GM18909 (cell line): ENCODE measurements at regions not wholly inside any gene's neighbourhood (a gene's known extent, or its start where the extent isn't known, plus 50 kb on each side); places are given as distances from the start of the nearest gene placed in this dataset.
"Not testable (repeated sequence)": the region's sequence is repeated elsewhere in the genome, so short reads cannot be mapped to it uniquely, and the experiment has no call there.

Source experiments
- ATAC-seq: cut with Tn5 transposase; IDR thresholded peaks from one replicate; pipeline ENCODE4 v1.9.1; 2021; ENCODE audit warnings: mild to moderate bottlenecking; ENCODE audit not compliant: unreplicated experiment, poor library complexity

DNA sequence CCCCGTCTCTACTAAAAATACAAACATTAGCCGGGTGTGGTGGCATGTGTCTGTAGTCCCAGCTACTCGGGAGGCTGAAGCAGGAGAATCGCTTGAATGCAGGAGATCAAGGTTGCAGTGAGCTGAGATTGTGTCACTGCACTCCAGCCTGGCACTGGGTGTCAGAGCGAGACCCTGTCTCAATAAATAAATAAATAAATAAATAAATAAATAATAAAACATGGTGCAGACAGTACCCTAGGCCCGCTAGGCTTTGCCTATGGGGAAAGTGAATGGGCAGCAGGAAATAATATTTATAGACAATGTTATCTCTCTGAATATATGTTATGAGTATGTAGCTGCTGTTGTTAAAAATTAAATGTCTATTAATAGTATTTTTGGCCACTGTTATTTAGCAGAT, 130.4 kb downstream of the LARP7 start:
- no peak for ATAC-seq

DNA sequence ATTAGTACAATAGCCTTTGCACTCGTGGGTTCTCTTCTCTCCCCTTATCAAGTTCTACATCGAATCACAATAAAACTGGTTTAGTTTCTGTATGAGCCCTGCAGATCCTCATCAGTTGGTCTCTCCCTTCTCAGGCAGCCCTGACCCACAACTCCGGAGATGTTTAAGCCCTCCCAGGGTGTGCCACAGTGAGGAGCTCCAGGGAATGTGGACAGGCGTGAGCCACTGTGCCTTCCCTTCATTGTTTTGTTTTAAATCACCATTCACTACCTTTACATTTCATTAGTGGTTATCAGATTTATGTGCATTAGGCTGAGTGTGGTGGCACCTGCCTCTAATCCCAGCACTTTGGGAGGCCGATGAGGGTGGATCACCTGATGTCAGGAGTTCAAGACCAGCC, 133.2 kb downstream of the LARP7 start:
- ATAC-seq: no peak

DNA sequence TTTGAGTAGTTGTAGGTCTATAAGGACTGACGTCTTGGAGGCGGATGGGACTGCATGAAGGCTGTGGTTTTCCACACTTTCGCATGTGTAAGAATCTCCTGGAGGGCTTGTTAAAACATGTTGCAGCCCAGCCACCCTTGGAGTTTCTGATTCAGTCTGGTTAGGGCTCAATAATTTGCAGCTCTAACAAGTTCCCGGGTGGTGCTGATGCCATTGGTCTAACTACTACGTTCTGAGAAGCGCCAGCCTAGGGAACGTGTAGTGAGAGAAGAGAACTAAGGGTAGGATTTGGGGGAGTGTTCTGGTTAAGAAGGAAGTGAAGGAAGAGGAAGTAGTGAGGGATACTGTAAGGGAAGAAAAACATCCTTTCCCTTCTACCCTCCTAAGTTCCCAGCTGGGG, 138.9 kb downstream of the LARP7 start:
- ATAC-seq: no peak

DNA sequence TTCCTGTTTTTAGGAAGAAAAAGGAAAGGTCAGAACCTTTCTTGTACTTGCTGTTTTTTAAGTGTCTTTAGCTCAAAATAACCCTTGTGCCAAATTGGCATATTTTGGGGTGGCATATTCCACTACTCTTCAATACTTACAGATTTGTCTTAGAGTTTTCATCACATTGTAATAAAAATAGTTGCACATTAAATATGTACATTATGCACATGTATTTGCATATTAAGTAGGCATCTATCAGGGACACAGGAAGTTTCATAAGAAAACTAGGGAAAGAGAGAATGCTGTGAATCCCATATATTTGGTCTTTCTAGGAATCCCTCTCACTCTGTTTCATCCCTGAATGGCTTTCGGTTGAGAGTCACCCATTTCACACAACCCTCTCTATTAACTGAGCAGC, 139.6 kb downstream of the LARP7 start:
- ATAC-seq: no peak

DNA sequence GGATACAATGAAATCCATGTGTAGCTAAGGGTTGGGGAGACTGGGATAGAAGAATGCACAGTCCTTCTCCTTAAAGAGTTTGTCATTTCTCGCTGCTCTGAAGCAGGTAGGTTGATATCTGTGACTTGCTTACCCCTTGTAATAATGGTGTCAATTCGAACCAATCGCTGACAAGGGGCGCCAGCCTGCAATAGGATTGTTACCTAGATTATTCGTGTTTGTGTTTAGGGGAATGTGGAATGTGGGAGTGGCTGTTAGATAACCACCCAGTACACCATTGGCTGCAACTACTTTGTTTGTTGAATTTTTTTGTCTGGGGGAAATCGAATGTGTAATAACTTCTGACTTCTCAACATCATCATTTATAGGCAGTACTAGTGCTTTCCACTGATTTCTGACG, 141.6 kb downstream of the LARP7 start:
- no peak for ATAC-seq

DNA sequence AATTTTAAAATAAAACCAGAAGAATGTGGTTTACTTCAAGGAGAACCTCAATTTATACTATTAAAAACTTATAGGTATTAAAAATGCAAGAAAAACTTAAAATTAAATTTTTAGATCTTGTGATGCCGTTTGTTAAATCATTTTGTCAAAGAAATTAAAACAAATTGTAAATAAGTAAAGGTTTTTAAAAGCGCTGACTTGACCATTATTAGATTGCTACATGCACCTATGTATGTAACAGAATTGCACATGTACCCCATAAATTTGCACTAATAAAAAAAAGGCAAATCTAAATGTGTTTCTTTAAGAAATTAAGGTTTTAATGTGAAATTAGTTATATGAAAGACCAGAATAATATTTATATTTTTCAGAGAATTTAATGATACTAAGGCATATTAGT, 156.1 kb downstream of the LARP7 start:
- no peak for ATAC-seq

DNA sequence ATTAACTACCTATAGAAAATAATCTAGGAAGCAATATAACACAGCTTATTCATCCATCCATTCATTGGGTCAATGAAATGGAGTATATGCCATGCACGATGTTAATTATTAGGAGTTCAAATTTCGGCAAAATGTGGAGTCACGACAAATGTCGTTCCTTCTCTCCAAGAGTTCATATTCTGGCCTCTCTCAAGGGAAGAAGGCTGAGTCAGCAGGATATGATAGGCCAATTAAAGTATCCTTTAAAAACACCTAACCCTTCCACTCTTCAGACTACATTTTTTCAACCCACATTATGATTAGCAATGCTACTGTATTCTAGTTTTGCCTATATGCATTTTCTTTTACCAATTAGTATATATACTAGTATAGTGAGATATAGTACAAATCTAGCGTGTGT, 163.1 kb downstream of the LARP7 start:
- ATAC-seq: no peak

DNA sequence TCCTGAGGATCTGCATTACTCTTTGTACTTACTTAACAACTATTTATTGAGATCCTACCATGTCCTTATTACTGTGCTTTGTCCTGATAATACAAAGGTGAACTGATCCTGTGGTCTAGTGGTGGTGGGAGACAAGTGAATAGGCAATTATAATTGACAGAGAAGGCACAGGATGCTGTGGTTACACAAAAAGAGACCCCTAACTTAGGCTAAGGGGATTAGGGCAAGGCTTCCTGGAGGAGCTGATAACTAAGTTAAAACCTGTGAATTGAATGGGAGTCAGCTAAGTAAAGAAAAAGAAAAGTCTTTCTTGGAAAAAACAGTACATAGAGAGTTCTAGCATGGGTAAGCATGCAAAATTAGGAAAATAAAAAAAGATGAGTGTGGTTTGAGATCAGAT, 164.4 kb downstream of the LARP7 start:
- no peak for ATAC-seq

DNA sequence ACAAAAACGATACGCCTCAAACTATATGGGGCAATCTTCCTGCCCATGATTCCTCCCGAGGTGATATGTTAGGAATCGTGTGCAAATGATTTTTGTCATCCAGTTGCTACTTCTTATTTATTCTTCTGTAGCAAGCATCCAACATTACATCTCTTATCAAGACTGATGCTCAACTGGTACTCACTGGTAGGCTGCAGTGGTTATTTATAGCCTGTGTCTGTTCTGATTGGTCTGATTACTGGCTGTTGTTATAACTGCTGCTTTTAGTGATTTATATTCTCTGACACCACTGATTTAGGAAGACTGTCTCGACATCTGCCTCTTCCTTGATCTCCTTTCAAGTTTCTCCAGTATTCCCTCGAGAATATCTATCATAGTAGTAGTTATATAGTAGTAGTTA, 165.8 kb downstream of the LARP7 start:
- no peak for ATAC-seq

DNA sequence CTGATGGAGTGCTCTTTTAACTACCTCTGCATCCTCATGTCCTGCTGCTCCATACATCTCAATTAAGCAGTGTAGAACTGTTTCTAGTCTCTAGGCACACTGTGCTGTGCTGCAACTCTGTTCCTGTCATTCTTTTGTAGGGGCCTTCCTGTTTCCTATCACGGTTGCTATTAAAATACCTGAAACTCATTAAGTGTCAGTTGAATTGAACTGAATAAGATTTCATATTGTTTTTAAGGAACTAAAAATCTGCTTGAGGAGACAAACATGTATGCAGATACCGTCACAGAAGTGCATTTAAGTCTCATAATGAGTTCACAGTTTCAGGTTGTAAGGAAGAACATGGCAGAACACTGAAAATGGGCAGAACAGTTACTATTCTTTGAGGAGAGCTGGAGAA, 170.1 kb downstream of the LARP7 start:
- peak; percentile 82 for ATAC-seq

DNA sequence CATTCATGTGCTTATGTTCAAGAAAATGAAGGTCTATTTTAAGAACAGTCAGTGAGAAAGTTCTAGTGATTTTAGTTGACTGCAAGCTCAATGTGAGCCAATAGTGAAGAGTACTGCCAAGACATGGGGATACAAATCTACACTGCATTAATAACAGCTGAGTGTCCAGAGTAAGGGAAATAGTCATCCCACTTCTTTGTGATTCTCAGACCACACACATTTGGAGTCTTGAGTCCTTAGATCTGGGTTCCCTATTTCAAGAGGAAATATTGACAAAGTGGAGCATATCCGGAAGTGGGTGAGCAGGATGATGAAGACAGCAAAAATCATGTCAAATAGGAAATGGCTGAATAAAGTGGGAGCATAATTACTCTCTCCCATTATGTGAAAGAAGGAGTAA, 171.1 kb downstream of the LARP7 start:
- ATAC-seq: no peak

DNA sequence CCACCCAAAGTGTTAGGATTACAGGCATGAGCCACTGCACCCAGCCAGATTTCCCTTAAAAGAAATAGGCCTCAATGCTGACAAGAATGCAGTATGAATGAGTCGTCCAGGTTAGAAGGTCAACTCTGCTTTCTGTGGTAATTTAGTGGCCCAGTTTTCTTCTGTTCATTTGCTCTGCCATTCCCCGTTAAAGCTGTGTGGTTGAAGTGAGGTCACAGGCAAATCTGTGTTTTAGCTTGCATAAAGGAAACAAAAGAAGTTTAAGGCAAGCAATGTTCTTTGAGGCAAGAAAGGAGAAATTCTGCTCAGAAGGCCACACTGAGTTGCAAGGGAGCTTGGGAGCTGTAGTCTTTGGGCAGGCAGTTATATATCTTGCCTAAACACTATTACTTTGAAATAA, 176.8 kb downstream of the LARP7 start:
- peak; percentile 37 for ATAC-seq

DNA sequence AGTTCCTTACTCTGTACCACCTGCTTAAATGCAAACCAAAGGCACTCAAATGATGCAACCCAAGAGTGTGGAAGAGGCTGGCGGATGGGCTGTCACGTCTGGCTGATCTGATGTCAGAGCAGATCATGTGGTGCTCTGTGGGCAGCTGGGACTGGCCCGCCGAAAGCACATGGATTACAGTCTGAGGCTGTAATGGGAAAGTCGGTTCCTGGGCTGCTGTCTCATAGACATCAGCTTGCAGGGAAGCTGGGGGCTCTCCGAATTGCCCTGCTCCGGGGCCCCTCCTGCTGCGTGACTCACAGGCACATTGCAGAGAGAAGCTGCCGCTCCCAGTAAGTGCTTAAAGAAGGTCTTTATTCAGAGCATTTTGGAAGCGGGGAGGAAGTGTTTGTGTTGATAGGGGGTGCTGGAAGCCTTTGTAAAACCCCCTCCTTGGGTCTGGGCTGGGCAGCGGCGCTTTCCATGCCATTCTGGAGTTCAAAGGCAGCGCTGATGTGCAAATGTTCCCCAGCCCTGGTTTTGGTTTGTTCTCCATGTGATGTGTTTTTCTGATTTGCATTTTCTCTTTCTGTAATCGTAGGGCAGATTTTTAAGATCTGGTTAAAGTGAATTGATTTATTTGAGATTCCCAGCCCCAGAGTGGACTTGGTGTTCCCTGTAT, 181.1 kb downstream of the LARP7 start:
- ATAC-seq: peak; percentile 95

DNA sequence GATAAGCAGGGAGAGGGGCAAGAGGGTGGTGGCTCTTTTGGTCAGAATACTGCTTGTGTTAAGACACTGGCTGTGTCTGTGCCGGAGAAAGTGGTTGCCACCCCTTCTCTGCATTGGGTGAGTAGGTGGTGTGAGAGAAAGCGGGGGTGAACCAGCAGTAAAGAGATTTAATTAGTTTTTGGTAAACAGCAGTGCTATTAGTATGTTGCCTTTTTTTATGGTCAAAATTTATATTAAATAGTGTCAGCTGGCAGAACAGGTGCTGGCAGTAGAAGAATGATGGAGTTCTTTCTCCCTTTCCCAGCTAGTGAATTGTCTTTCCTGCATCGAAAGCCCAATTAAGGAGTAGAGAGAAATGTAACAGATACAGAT, 181.6 kb downstream of the LARP7 start:
- peak; percentile 29 for ATAC-seq

DNA sequence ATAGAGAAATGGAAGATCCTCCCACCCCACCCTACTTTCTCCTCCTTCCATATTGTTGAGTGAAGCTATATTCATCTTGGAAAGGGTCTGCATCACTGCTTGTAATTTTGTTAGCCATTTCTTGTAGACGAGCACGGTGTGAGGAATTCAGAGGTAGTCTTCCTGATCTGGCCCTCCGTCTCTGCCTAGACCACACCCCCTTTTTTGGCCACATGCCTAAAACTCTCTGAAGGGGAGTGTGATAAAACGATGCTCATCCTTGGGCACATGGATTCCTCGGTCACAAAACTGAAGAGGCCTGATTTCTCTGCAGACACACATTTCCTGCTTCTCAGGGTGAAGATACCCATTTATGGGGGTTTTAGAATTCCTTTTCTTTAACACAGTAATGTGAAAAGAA, 182.8 kb downstream of the LARP7 start:
- ATAC-seq: no peak

DNA sequence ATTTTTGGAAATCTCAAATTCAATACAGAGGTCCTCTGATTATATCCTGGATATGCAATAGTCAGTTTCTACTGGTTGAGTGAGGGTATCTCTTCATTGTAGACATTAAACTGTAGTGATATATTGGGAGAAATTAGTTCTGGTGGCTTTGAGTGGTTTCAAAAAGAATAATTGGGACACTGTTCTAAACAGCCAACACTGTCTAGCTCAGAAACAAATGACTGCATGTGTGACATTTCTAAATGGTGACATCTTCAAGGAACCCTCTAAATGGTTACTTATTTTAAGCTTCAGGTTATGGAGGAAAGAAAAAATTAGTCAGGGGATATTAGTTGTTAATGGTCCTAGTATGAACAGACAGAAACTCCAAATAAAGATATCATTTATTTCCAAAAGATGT, 186.2 kb downstream of the LARP7 start:
- ATAC-seq: no peak

DNA sequence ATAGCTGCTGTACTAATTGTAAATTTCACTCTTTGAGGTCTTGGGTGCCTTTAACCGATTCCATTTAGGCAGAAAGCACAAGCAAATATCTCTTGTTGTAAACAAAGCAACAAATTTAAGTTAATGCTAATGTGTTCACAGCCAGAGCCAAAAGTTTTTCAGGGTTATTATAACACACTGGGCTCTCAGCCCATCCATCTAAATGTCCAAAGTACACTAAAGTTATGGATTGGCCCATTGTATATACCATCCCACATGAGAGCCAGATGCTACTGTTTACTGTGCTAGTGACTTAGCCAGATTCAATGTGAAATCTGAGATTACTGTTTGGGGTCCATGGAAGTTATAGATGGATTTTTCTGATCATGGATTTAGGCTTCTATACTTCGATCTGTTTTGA, 186.7 kb downstream of the LARP7 start:
- no peak for ATAC-seq

DNA sequence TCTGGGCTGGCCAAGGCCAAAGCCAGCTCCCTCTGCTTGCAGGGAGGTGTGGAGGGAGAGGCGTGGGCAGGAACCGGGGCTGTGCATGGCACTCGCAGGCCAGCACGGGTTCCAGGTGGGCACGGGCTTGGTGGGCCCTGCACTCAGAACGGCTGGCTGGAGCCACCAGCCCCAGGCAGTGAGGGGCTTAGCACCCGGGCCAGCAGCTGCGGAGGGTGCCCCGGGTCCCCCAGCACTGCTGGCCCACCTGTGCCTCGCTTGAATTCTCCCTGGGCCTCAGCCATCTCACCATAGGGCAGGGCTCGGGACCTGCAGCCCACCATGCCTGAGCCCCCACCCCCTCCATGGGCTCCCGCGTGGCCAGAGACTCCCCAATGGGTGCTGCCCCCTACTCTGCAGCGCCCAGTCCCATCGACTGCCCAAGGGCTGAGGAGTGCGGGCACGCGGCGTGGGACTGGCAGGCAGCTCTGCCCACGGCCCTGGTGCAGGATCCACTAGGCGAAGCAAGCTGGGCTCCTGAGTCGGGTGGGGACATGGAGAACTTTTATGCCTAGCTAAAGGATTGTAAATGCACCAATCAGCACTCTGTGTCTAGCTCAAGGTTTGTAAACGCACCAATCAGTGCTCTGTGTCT, 193.9 kb downstream of the LARP7 start:
- ATAC-seq: no peak

DNA sequence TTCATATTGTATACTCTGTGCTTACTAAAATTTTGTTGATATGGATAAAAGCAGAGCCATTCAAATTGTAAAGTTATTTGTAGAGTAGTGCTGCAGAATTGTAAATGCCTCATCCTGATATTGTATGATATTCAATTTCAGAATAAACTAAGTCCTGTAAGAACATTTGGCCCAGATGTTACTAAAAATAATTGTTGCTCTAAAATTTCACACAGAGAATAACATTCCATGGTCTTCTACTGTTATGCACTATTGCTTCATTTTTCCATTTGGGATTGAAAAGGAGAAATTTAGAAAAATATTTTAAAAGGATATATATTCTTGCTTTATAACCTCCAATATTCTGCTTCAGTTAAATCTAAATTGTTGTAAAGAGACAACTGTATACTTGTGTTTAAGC, 195.6 kb downstream of the LARP7 start:
- no peak for ATAC-seq

DNA sequence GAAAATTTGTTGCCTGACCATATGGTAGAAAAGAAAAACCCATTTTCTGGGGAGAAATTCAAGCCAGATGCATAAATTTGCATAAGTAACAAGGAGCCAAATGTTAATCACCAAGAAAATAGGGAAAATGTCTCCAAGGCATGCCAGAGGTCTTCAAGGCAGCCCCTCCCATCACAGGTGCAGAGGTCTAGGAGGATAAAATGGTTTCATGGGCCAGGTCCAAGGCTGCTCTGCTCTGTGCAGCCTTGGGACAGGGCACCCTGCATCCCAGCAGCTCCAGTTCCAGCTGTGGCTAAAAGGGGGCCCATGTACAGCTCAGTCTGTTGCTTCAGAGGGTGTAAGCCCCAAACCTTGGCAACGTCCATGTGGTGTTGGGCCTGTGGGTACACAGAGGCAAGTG, 200.0 kb downstream of the LARP7 start:
- ATAC-seq: no peak

DNA sequence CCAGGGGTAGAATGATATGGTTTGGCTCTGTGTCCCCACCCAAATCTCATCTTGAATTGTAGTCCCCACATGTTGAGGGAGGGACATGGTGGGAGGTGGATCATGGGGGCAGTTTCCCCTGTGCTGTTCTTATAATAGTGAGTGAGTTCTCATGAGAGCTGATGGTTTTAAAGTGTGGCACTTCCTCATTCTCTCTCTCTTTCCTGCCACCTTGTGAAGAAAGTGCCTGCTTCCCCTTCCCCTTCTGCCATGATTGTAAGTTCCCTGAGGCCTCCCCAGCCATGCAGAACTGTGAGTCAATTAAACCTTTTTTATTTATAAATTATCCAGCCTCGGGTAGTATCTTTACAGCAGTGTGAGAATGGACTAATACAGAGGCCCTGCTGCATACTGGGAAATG, 201.1 kb downstream of the LARP7 start:
- ATAC-seq: not testable (repeated sequence)

DNA sequence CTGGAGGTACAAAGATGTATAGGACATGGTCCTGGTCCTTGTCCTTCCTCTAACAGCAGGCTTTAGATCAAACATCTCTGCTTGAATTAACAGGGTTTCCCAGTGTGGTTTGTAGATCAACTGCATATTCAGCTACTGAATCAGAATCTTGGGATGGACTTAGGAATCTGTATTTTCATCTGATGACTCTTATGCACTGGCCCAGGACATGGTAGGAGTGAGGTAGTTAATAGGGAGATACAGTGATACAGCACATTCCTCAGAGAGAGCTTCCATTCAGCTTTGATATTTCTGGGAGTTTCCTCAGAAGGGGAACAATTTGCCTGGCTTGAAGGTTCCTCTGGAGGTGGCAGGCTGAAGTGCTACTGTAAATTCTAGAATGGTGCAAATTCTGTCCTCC, 203.1 kb downstream of the LARP7 start:
- ATAC-seq: no peak

DNA sequence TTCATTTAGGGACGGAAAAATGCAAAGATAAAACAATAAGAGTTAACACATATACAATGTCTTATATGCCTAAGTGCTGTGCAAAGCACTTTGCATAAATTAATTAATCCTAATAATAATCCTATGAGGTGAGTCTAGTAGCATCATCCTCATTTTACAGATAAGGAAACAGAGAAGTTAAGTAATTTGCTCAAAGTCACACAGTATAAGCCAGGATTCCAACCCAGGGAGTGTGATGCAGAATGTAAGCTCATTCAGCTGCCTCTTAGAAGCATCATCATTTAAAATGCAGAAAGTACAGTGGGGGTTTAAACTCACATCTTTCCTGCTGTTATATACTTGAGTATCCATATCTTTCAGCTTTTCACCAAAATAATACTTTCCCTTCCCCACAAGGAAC, 203.7 kb downstream of the LARP7 start:
- no peak for ATAC-seq
